MM.1S (cell line): ENCODE measurements at regions not wholly inside any gene's neighbourhood (a gene's known extent, or its start where the extent isn't known, plus 50 kb on each side); places are given as distances from the start of the nearest gene placed in this dataset.
"Not testable (repeated sequence)": the region's sequence is repeated elsewhere in the genome, so short reads cannot be mapped to it uniquely, and the experiment has no call there.

Experiments used
- EZH2 ChIP-seq: fragments of 300-600 bp; sonication (generic); optimal IDR thresholded peaks from 2 replicates; pipeline ENCODE3; 2017; ENCODE audit warnings: low read depth, mild to moderate bottlenecking, antibody characterized with exemption, low read length, mixed read lengths
- TF ChIP-seq, protein P1 (sequence below): fragments of 300-600 bp; sonication (generic); IDR thresholded peaks from 2 replicates; pipeline ENCODE4 v1.5.1; 2016; ENCODE audit warnings: antibody characterized with exemption, low read length, mixed read lengths

DNA sequence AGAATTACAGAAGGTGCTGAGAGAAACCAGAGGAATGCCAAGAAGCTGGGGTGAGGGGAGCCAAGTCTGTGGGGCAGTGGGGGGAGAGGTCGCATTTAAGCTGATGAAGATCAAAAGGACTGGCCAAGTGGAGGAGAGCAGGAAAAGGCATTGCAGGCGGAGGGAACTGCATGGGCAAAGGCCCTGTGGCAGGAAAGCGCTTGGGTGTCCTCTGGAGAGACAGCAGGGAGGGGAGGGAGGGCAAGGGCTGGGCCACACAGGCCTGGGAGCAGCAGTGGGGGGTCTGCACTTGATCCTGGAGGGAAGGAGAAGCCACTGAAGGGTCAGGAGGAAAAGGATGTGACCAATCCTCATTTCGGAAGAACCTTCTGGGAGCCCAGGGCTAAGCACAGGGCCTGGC, 65.0 kb downstream of the MATN1 start:
- TF ChIP-seq, protein P1, sequence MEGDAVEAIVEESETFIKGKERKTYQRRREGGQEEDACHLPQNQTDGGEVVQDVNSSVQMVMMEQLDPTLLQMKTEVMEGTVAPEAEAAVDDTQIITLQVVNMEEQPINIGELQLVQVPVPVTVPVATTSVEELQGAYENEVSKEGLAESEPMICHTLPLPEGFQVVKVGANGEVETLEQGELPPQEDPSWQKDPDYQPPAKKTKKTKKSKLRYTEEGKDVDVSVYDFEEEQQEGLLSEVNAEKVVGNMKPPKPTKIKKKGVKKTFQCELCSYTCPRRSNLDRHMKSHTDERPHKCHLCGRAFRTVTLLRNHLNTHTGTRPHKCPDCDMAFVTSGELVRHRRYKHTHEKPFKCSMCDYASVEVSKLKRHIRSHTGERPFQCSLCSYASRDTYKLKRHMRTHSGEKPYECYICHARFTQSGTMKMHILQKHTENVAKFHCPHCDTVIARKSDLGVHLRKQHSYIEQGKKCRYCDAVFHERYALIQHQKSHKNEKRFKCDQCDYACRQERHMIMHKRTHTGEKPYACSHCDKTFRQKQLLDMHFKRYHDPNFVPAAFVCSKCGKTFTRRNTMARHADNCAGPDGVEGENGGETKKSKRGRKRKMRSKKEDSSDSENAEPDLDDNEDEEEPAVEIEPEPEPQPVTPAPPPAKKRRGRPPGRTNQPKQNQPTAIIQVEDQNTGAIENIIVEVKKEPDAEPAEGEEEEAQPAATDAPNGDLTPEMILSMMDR = not testable (repeated sequence)
- TF ChIP-seq EZH2 = not testable (repeated sequence)
